Left ventricle myocardium inferior (tissue), 1 donor: ENCODE measurements at regions not wholly inside any gene's neighbourhood (a gene's known extent, or its start where the extent isn't known, plus 50 kb on each side); places are given as distances from the start of the nearest gene placed in this dataset.

Experiments used
- DNase-seq: peaks from one replicate; pipeline ENCODE4 v3.0.0-alpha.2; 2020
- H3K27ac ChIP-seq: fragments of 200-600 bp; replicated peaks from 2 replicates; pipeline ENCODE4 v1.8.0; 2021
- H3K27me3 ChIP-seq: fragments of 200-600 bp; 2 replicates; pipeline ENCODE4 v1.8.0; 2021; ENCODE audit warnings: low read depth
- H3K36me3 ChIP-seq: fragments of 200-600 bp; 2 replicates; pipeline ENCODE4 v1.8.0; 2021
- H3K4me1 ChIP-seq: fragments of 200-600 bp; 2 replicates; pipeline ENCODE4 v1.8.0; 2021
- H3K4me3 ChIP-seq: fragments of 200-600 bp; 2 replicates; pipeline ENCODE4 v1.8.0; 2021; ENCODE audit warnings: mild to moderate bottlenecking, moderate library complexity
- H3K9me3 ChIP-seq: fragments of 200-600 bp; replicated peaks from 2 replicates; pipeline ENCODE4 v1.8.0; 2021
- intact Hi-C: fragments of 100-400 bp; cut with micrococcal nuclease; formaldehyde crosslinking; loops from one replicate; pipeline ENCODE4 v1.11.0; 2022
- TF ChIP-seq, protein P1 (sequence below): fragments of 200-600 bp; IDR thresholded peaks from 2 replicates; pipeline ENCODE4 v1.8.0; 2021; ENCODE audit warnings: antibody characterized with exemption, mild to moderate bottlenecking, borderline replicate concordance
- donor health status: DM: no; HTN: yes; CAD: no; lungs with severe emphysema.

DNA sequence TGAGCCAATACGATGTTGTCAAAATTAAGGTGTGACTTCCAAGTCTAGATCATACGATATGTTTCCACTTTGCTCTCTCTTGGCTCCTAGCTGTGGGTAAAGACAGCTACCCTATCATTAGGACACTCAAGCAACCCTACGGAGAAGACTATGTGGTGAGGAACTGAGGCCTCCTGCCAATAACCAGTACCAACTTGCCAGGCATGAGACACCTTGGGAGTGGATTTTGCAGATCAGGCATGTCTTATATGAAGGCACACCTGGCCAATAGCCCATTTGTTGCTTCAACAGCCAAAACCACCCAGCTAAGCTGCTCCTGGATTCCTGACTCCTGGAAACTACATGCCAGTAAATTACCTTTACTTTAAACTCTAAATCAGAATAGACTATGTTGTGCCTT lies 863.4 kb downstream of the DHX35 start:
- Histone ChIP-seq H3K9me3 (no peaks in the 10 kb centered on the region), H3K27ac (no peak overlapping the region), H3K36me3 (no peaks in the 10 kb centered on the region), H3K27me3 (peaks cover 19% of the 10 kb centered on the region), H3K4me1 (no peaks in the 10 kb centered on the region), H3K4me3 (no peak overlapping the region)
- intact Hi-C loops: no loop called here
- no peak for DNase-seq
- TF ChIP-seq, protein P1, sequence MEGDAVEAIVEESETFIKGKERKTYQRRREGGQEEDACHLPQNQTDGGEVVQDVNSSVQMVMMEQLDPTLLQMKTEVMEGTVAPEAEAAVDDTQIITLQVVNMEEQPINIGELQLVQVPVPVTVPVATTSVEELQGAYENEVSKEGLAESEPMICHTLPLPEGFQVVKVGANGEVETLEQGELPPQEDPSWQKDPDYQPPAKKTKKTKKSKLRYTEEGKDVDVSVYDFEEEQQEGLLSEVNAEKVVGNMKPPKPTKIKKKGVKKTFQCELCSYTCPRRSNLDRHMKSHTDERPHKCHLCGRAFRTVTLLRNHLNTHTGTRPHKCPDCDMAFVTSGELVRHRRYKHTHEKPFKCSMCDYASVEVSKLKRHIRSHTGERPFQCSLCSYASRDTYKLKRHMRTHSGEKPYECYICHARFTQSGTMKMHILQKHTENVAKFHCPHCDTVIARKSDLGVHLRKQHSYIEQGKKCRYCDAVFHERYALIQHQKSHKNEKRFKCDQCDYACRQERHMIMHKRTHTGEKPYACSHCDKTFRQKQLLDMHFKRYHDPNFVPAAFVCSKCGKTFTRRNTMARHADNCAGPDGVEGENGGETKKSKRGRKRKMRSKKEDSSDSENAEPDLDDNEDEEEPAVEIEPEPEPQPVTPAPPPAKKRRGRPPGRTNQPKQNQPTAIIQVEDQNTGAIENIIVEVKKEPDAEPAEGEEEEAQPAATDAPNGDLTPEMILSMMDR: no peak

DNA sequence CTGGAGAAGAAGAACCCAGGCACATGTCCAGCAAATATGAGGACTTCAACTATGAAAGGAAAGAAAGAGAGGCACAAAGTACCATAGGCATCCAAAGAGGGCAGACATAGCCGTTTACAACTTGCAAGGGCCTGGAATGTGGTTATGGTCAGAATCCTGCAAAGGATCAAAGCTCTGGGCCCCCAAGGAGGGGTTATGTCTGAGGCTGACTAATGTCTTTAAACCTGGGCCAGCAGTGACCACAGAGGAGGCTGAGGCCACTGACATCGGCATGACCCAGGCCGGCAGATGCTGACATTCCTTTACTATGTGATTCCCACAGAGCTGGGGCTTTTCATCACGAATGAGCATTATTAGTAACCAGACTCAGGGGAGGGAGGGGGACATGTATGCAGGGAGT lies 861.1 kb downstream of the DHX35 start:
- no peak overlapping the region for H3K27ac ChIP-seq
- no peak overlapping the region for H3K4me3 ChIP-seq
- peaks cover 9% of the 10 kb centered on the region for H3K27me3 ChIP-seq
- H3K9me3 ChIP-seq: no peaks in the 10 kb centered on the region
- no peaks in the 10 kb centered on the region for H3K36me3 ChIP-seq
- DNase-seq: no peak
- no peaks in the 10 kb centered on the region for H3K4me1 ChIP-seq
- intact Hi-C loops: no loop called here
- TF ChIP-seq, protein P1: no peak

DNA sequence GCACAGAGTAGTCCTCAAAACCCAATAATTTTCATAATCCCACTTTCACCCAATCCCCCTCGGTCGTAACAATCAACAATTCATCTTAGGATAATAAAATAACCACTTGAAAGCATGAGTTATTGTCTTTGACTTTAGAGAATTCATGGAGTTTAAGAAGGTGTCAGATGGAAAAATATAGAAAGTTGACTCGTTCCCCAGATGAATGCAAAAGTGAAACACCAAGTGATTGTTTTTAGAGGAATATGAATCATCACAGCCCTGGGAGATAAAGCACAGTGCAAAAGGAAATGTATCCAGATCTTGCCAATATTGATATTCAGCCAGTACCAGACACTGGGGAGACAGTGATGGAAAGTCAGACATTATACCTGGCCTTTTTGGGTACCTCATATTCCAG lies 860.5 kb downstream of the DHX35 start:
- intact Hi-C loops: no loop called here
- no peaks in the 10 kb centered on the region for H3K9me3 ChIP-seq
- TF ChIP-seq, protein P1: no peak

DNA sequence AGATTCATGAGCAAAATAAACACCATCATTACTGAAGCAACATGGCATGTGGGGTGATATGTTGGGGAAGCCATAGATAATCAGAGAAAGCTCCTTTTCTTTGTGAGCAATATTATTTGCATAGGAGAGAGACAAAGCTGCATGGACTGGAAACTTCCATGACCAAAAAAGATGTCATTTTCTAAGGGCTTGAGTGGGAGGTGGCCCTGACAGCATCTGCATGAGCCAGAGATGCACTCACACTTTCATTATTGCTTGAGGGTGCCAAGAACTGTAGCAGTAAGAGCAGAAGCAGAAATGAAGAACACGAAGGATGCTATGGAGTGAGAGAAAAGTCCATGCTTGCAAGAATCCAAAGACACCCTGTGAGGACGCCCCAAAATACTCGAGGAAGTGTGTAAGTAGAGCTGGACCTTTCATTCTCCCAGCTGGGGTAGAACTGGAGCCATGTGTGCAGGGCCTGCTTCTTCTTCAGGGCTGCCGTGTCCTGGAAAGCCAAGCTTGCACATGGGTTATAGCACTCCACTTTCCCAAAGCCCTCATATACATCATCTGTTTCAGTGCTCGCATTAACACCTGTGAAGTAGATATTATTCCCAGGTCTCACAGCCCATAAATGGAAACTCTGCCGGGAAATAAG lies 851.2 kb downstream of the DHX35 start:
- TF ChIP-seq, protein P1: no peak
- intact Hi-C loops: no loop called here
- no peaks in the 10 kb centered on the region for H3K36me3 ChIP-seq
- DNase-seq: no peak
- H3K27ac ChIP-seq: no peak overlapping the region
- H3K4me1 ChIP-seq: no peaks in the 10 kb centered on the region
- no peaks in the 10 kb centered on the region for H3K9me3 ChIP-seq
- no peak overlapping the region for H3K4me3 ChIP-seq
- no peaks in the 10 kb centered on the region for H3K27me3 ChIP-seq

More for the DNA sequence above, 860.5 kb downstream of the DHX35 start:
- Histone ChIP-seq H3K4me1 (no peaks in the 10 kb centered on the region), H3K27me3 (peaks cover 3% of the 10 kb centered on the region), H3K36me3 (no peaks in the 10 kb centered on the region), H3K27ac (no peak overlapping the region), H3K4me3 (no peak overlapping the region)
- DNase-seq: no peak

DNA sequence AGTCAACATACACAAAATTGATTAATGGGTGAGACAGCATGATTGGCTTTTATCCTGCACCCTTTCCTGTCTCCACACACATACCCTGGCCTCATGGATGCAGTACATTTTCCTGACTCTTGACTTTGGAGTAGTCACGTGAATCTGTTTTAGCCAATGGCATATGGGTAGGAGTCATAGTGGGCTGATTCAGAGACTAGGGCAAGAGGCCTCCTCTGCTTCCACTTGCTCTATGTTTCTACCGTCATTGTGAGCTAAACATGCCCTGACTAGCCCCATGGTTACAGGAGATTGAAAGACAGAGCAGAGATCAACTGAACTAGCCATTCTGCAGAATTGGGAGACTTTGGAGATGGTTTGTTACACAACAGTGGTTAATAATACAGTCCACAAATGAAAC lies 850.0 kb downstream of the DHX35 start:
- H3K4me1 ChIP-seq: no peaks in the 10 kb centered on the region
- no peak overlapping the region for H3K4me3 ChIP-seq
- H3K36me3 ChIP-seq: no peaks in the 10 kb centered on the region
- TF ChIP-seq, protein P1: no peak
- intact Hi-C loops: no loop called here
- no peak for DNase-seq
- no peaks in the 10 kb centered on the region for H3K27me3 ChIP-seq
- H3K9me3 ChIP-seq: no peaks in the 10 kb centered on the region
- H3K27ac ChIP-seq: no peak overlapping the region
